Fibroblast of lung (primary cell): ENCODE measurements at regions not wholly inside any gene's neighbourhood (a gene's known extent, or its start where the extent isn't known, plus 50 kb on each side); places are given as distances from the start of the nearest gene placed in this dataset.

Experiments
- DNase-seq, 2 donors: peaks; one replicate each; pipeline versions ENCODE4 v3.0.0 to v3.0.0-alpha.2; 2010; ENCODE audit warnings: low read depth in 2 of 2
- H2AFZ ChIP-seq: 2 replicates; pipeline ENCODE4 v1.5.1; 2012; ENCODE audit warnings: low read length, control low read depth, inconsistent platforms
- H3K27ac ChIP-seq: 2 replicates; pipeline ENCODE4 v1.5.1; 2011; ENCODE audit warnings: low read length, control low read depth; ENCODE audit not compliant: insufficient read depth
- H3K27me3 ChIP-seq: 2 replicates; pipeline ENCODE4 v1.5.1; 2011; ENCODE audit warnings: mild to moderate bottlenecking, low read length; ENCODE audit not compliant: control insufficient read depth, insufficient read depth
- H3K36me3 ChIP-seq: 2 replicates; pipeline ENCODE4 v1.5.1; 2011; ENCODE audit warnings: low read length; ENCODE audit not compliant: control insufficient read depth, insufficient read depth
- H3K4me1 ChIP-seq: 2 replicates; pipeline ENCODE4 v1.5.1; 2011; ENCODE audit warnings: low read length; ENCODE audit not compliant: control insufficient read depth, insufficient read depth; ENCODE audit errors: extremely low read depth
- H3K4me2 ChIP-seq: 2 replicates; pipeline ENCODE4 v1.5.1; 2011; ENCODE audit warnings: low read length, control low read depth; ENCODE audit not compliant: insufficient read depth; ENCODE audit errors: extremely low read depth
- H3K4me3 ChIP-seq, 4 experiments: fragments of 200-600 bp in 1 of 4; sonication (generic) in 1 of 4; replicated peaks in 1 of 4; 2 replicates each; pipeline ENCODE4 v1.5.1; 2011 to 2016; ENCODE audit warnings: low read length in 4 of 4, low read depth in 3 of 4, mild to moderate bottlenecking in 3 of 4, control low read depth in 2 of 4, inconsistent platforms in 1 of 4, mixed read lengths in 1 of 4; ENCODE audit not compliant: insufficient read depth in 1 of 4; ENCODE audit errors: control extremely low read depth in 1 of 4
- H3K79me2 ChIP-seq: 2 replicates; pipeline ENCODE4 v1.5.1; 2012; ENCODE audit warnings: mild to moderate bottlenecking, low read length, inconsistent platforms; ENCODE audit not compliant: control insufficient read depth, insufficient read depth
- H3K9ac ChIP-seq: 2 replicates; pipeline ENCODE4 v1.5.1; 2011; ENCODE audit warnings: mild to moderate bottlenecking, low read length, control low read depth; ENCODE audit not compliant: insufficient read depth
- H3K9me3 ChIP-seq: 2 replicates; pipeline ENCODE4 v1.5.1; 2012; ENCODE audit warnings: low read depth, low read length; ENCODE audit not compliant: control insufficient read depth, insufficient read depth
- H4K20me1 ChIP-seq: 2 replicates; pipeline ENCODE4 v1.5.1; 2011; ENCODE audit warnings: low read length; ENCODE audit not compliant: control insufficient read depth, insufficient read depth; ENCODE audit errors: extremely low read depth
- EZH2 ChIP-seq: IDR thresholded peaks from 2 replicates; pipeline ENCODE4 v1.5.1; 2012; ENCODE audit warnings: low read length, control low read depth, mild to moderate bottlenecking; ENCODE audit errors: missing control alignments
- TF ChIP-seq, protein P1 (sequence below), 2 donors: IDR thresholded peaks in 1 of 2; conservative IDR thresholded peaks in 1 of 2; 1 replicate in 1 of 2; 2 replicates in 1 of 2; pipeline ENCODE4 v1.5.1; 2011 to 2012; ENCODE audit warnings: low read length in 2 of 2, control low read depth in 1 of 2, inconsistent platforms in 1 of 2, low read depth in 1 of 2, mild to moderate bottlenecking in 1 of 2

DNA sequence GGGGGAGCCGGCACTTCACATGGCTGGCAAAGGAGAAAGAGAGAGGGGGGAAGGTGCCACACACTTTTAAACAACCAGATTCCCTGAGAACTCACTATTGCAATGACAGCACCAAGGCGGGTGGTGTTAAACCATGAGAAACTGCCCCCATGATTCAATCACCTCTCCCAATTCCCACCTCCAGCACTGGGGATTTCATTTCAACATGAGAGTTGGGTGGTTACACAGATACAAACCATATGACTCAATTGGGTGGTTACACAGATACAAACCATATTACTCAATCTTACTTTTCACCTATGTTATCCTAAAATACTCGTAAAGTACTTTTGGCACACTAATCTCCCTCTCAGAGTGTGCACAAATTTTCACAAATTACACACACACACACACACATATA lies 1097.5 kb upstream of the TMPRSS15 start:
- Histone ChIP-seq H3K9ac (no peak overlapping the region), H3K79me2 (no peaks in the 10 kb centered on the region), H2AFZ (no peak overlapping the region), H3K4me3 (no peak overlapping the region), H4K20me1 (no peaks in the 10 kb centered on the region), H3K27me3 (no peaks in the 10 kb centered on the region), H3K36me3 (no peaks in the 10 kb centered on the region), H3K9me3 (no peaks in the 10 kb centered on the region), H3K4me2 (no peak overlapping the region), H3K27ac (no peak overlapping the region), H3K4me1 (no peaks in the 10 kb centered on the region)
- no peak for DNase-seq
- TF ChIP-seq, protein P1, sequence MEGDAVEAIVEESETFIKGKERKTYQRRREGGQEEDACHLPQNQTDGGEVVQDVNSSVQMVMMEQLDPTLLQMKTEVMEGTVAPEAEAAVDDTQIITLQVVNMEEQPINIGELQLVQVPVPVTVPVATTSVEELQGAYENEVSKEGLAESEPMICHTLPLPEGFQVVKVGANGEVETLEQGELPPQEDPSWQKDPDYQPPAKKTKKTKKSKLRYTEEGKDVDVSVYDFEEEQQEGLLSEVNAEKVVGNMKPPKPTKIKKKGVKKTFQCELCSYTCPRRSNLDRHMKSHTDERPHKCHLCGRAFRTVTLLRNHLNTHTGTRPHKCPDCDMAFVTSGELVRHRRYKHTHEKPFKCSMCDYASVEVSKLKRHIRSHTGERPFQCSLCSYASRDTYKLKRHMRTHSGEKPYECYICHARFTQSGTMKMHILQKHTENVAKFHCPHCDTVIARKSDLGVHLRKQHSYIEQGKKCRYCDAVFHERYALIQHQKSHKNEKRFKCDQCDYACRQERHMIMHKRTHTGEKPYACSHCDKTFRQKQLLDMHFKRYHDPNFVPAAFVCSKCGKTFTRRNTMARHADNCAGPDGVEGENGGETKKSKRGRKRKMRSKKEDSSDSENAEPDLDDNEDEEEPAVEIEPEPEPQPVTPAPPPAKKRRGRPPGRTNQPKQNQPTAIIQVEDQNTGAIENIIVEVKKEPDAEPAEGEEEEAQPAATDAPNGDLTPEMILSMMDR (conservative IDR thresholded peaks at IDR 0.05 in 1 of 2, IDR thresholded peaks at IDR 0.05 in 1 of 2; ENCODE audit: low read depth in 1 of 2, low read length in 2 of 2), result no peak
- no peak for TF ChIP-seq EZH2

DNA sequence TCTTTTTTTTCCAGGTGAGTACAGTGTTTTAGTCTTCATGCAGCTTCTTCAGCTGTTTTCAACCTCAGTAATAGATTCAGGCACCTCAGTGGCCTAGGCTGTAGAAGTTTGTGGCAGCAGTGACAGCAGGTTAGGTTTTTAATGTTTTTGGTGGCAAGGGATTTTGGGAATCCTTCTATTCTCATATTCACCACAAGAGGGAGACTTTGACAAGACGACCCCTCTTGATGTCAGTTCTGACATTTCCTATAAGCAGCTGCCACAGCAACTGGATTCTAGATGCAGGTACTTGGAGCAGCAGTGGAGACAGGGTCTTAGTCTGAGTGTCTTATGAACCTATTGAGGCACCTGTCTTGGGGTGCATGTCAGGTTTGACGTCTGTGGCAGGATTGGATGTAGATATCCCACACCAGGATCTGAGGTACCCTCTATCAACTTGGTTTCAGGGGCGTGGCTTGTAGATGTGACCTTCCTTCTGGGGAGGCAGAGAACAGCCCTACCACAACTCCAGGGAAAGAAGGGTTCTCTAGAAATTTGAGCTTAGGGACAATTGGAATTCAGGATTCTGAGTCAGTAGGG lies 1104.2 kb upstream of the TMPRSS15 start:
- no peak for DNase-seq
- H3K4me1 ChIP-seq, result no peaks in the 10 kb centered on the region
- no peaks in the 10 kb centered on the region for H3K27me3 ChIP-seq
- no peaks in the 10 kb centered on the region for H3K79me2 ChIP-seq
- H3K9ac ChIP-seq, result no peak overlapping the region
- no peak overlapping the region for H3K4me3 ChIP-seq
- TF ChIP-seq EZH2, result no peak
- TF ChIP-seq, protein P1 (conservative IDR thresholded peaks at IDR 0.05 in 1 of 2, IDR thresholded peaks at IDR 0.05 in 1 of 2; ENCODE audit: low read depth in 1 of 2, low read length in 2 of 2), result no peak
- no peaks in the 10 kb centered on the region for H4K20me1 ChIP-seq
- no peaks in the 10 kb centered on the region for H3K9me3 ChIP-seq
- H3K36me3 ChIP-seq, result no peaks in the 10 kb centered on the region
- no peak overlapping the region for H3K27ac ChIP-seq
- no peak overlapping the region for H2AFZ ChIP-seq
- H3K4me2 ChIP-seq, result no peak overlapping the region

DNA sequence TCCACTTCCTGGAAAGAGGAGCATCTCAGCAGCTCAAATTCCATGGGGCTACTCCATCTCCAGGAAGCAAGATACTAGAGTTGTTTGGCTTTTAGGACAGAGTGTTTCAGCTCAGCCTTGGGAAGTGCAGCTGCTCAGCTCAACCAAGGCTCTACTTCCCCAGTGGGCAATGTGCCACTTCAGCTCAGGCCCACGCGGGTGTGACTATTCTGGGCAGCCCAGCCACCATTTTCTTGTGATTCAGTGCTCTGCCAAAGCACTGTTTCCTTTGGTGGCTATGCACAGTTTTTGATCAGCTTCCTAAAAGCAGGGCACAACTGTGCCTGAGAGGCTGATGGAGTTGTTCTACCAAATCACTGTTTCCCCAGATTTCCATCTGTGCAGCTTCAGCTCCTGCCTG lies 1104.9 kb upstream of the TMPRSS15 start:
- Histone ChIP-seq H3K27ac (no peak overlapping the region), H2AFZ (no peak overlapping the region), H3K4me2 (no peak overlapping the region), H4K20me1 (no peaks in the 10 kb centered on the region), H3K9me3 (no peaks in the 10 kb centered on the region), H3K79me2 (no peaks in the 10 kb centered on the region), H3K36me3 (no peaks in the 10 kb centered on the region), H3K27me3 (no peaks in the 10 kb centered on the region), H3K4me1 (no peaks in the 10 kb centered on the region), H3K9ac (no peak overlapping the region), H3K4me3 (no peak overlapping the region)
- DNase-seq, result no peak
- TF ChIP-seq, protein P1 (conservative IDR thresholded peaks at IDR 0.05 in 1 of 2, IDR thresholded peaks at IDR 0.05 in 1 of 2; ENCODE audit: low read depth in 1 of 2, low read length in 2 of 2), result no peak
- TF ChIP-seq EZH2, result no peak
